Endothelial cell of umbilical vein (primary cell): ENCODE measurements at regions not wholly inside any gene's neighbourhood (a gene's known extent, or its start where the extent isn't known, plus 50 kb on each side); places are given as distances from the start of the nearest gene placed in this dataset.

Experiments used
- BruUV-seq: library from RNA; stranded (reverse); fragments of 400-500 nt; replicated peaks from 2 replicates; lab custom pipeline; 2021; lab: Mats Ljungman, UMichigan
- CTCF ChIA-PET: fragments of 300-600, 350-600 bp; sonication (Branson Sonifier 250); formaldehyde crosslinking; loops from one replicate; lab custom pipeline; 2021; ENCODE audit warnings: antibody characterized with exemption, inconsistent platforms; lab: Charles Lee
- POLR2A ChIA-PET: fragments of 300-600, 350-600 bp; sonication (Branson Sonifier 250); formaldehyde crosslinking; loops from one replicate; lab custom pipeline; 2021; ENCODE audit warnings: antibody characterized with exemption, inconsistent platforms; lab: Charles Lee
- DNase-seq: peaks from one replicate; pipeline ENCODE4 v3.0.0-alpha.2; 2011; ENCODE audit warnings: low read depth, low spot score
- FAIRE-seq: peaks from 2 replicates; lab custom pipeline; 2011; peaks lifted over from hg19 to GRCh38; lab: Jason Lieb, UNC
- H2AFZ ChIP-seq: 2 replicates; pipeline ENCODE4 v1.6.0; 2012; ENCODE audit warnings: low read depth, low read length, control low read depth, inconsistent platforms
- H3K27ac ChIP-seq: 2 replicates; pipeline ENCODE4 v1.5.1; 2011; ENCODE audit warnings: low read depth, mild to moderate bottlenecking, control low read depth, low read length, moderate library complexity; ENCODE audit not compliant: insufficient read depth
- H3K27me3 ChIP-seq, 2 experiments: 2 replicates each; pipeline versions ENCODE4 v1.6.0 to v1.6.1; 2011; ENCODE audit warnings: low read length in 2 of 2, mixed read lengths in 1 of 2; ENCODE audit not compliant: control insufficient read depth in 2 of 2, insufficient read depth in 2 of 2
- H3K36me3 ChIP-seq, 2 experiments: 2 replicates in 1 of 2; 3 replicates in 1 of 2; pipeline ENCODE4 v1.5.1; 2011; ENCODE audit warnings: low read length in 2 of 2, mild to moderate bottlenecking in 1 of 2, moderate library complexity in 1 of 2; ENCODE audit not compliant: control insufficient read depth in 2 of 2, insufficient read depth in 2 of 2; ENCODE audit errors: extremely low read depth in 1 of 2
- H3K4me1 ChIP-seq: 3 replicates; pipeline ENCODE4 v1.5.1; 2011; ENCODE audit warnings: mild to moderate bottlenecking, low read length; ENCODE audit not compliant: control insufficient read depth, insufficient read depth; ENCODE audit errors: extremely low read depth
- H3K4me2 ChIP-seq: 2 replicates; pipeline ENCODE4 v1.6.1; 2011; ENCODE audit warnings: low read length, control low read depth, mixed read lengths; ENCODE audit not compliant: insufficient read depth
- H3K4me3 ChIP-seq, 3 experiments: fragments of 200-600 bp in 1 of 3; sonication (generic), shearing (Covaris generic) in 1 of 3; replicated peaks in 1 of 3; 2 replicates each; pipeline ENCODE4 v1.5.1; 2011 to 2016; ENCODE audit warnings: control low read depth in 3 of 3, low read length in 3 of 3, mild to moderate bottlenecking in 2 of 3, inconsistent platforms in 1 of 3, low read depth in 1 of 3, moderate library complexity in 1 of 3; ENCODE audit not compliant: insufficient read depth in 1 of 3
- H3K79me2 ChIP-seq: 2 replicates; pipeline ENCODE4 v1.6.0; 2012; ENCODE audit warnings: low read length, inconsistent platforms; ENCODE audit not compliant: control insufficient read depth, insufficient read depth
- H3K9ac ChIP-seq: replicated peaks from 2 replicates; pipeline ENCODE3; 2011; ENCODE audit warnings: low read length, control low read depth; ENCODE audit not compliant: insufficient read depth; ENCODE audit errors: extremely low read depth
- H3K9me1 ChIP-seq: replicated peaks from 3 replicates; pipeline ENCODE4 v1.6.0; 2011; ENCODE audit warnings: mild to moderate bottlenecking, low read length; ENCODE audit not compliant: control insufficient read depth, insufficient read depth; ENCODE audit errors: extremely low read depth
- H3K9me3 ChIP-seq: replicated peaks from 2 replicates; pipeline ENCODE4 v1.5.1; 2012; ENCODE audit warnings: low read length, inconsistent platforms; ENCODE audit not compliant: control insufficient read depth, insufficient read depth
- H4K20me1 ChIP-seq: replicated peaks from 2 replicates; pipeline ENCODE3; 2011; ENCODE audit warnings: mild to moderate bottlenecking, low read length; ENCODE audit not compliant: control insufficient read depth, insufficient read depth; ENCODE audit errors: extremely low read depth
- EZH2 ChIP-seq: IDR thresholded peaks from 2 replicates; pipeline ENCODE4 v1.6.1; 2012; ENCODE audit warnings: borderline replicate concordance, low read depth, mild to moderate bottlenecking, moderate library complexity, low read length, inconsistent platforms; ENCODE audit not compliant: severe bottlenecking
- FOS ChIP-seq: IDR thresholded peaks from 2 replicates; pipeline ENCODE4 v1.6.1; 2011; ENCODE audit warnings: mild to moderate bottlenecking, low read length, moderate library complexity, borderline replicate concordance; ENCODE audit not compliant: insufficient read depth
- GATA2 ChIP-seq: IDR thresholded peaks from 2 replicates; pipeline ENCODE4 v1.7.0; 2011; ENCODE audit warnings: low read depth, mild to moderate bottlenecking, moderate library complexity, mixed read lengths, low read length; ENCODE audit not compliant: insufficient read length, insufficient read depth
- JUN ChIP-seq: IDR thresholded peaks from 2 replicates; pipeline ENCODE4 v1.6.1; 2011; ENCODE audit warnings: borderline replicate concordance, low read depth; ENCODE audit not compliant: insufficient read length, insufficient read depth
- MAX ChIP-seq: IDR thresholded peaks from 2 replicates; pipeline ENCODE4 v1.6.1; 2011; ENCODE audit not compliant: insufficient read depth, insufficient read length
- MYC ChIP-seq: IDR thresholded peaks from one replicate; pipeline ENCODE4 v1.6.1; 2011; ENCODE audit warnings: mild to moderate bottlenecking, low read depth, low read length
- POLR2A ChIP-seq: IDR thresholded peaks from 2 replicates; pipeline ENCODE4 v1.6.1; 2012; ENCODE audit warnings: low read depth, mild to moderate bottlenecking, control low read depth, low read length
- POLR2AphosphoS5 ChIP-seq: IDR thresholded peaks from 2 replicates; pipeline ENCODE4 v1.6.1; 2012; ENCODE audit warnings: low read depth, mild to moderate bottlenecking, control low read depth, low read length, moderate library complexity; ENCODE audit not compliant: insufficient read depth
- dilution Hi-C: fragments of 300-500 bp; cut with MboI; formaldehyde crosslinking; loops from one replicate; pipeline ENCODE4 v1.15.0; 2019; ENCODE audit warnings: low sequenced_read_pairs; ENCODE audit not compliant: extremely low pct_ligation_motif_present
- intact Hi-C: fragments of 100-400 bp; cut with micrococcal nuclease; formaldehyde crosslinking; loops from one replicate; pipeline ENCODE4 v1.10.0; 2022
- TF ChIP-seq, protein P1 (sequence below), 2 donors: IDR thresholded peaks; 1 replicate in 1 of 2; 2 replicates in 1 of 2; pipeline ENCODE4 v1.5.1; 2011; ENCODE audit warnings: low read length in 2 of 2, mild to moderate bottlenecking in 2 of 2, moderate library complexity in 2 of 2, control low read depth in 1 of 2, inconsistent platforms in 1 of 2, low read depth in 1 of 2; ENCODE audit not compliant: insufficient read depth in 1 of 2; ENCODE audit errors: extremely low read depth in 1 of 2

DNA sequence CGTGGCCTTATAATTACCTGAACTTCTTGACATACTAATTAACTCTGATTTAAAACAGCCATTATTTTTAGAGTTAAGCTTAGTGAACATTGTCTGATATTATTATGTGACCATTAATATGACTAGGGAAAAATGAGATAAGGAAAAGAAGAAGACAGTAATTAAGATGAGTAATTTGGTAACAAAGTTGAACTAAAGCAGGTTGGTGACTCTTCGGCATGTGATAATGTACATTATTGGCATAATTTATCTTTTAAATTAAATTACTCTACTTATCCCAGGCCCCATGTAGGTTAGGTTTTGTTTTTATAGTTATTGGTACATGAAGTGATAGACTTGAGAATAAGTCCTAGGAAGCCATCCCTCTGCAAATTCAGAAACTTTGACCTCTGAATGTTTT lies 249.7 kb upstream of the CFAP20DC start:
- H3K27me3 ChIP-seq: no peaks in the 10 kb centered on the region
- H4K20me1 ChIP-seq: no peaks in the 10 kb centered on the region
- H3K36me3 ChIP-seq: no peaks in the 10 kb centered on the region
- H3K9me3 ChIP-seq: no peaks in the 10 kb centered on the region
- dilution Hi-C loops: no loop called here
- H3K9ac ChIP-seq: no peak overlapping the region
- BruUV-seq: no TSS peak
- CTCF ChIA-PET: no interaction called here
- no peaks in the 10 kb centered on the region for H3K4me1 ChIP-seq
- H3K4me2 ChIP-seq: no peak overlapping the region
- H3K79me2 ChIP-seq: no peaks in the 10 kb centered on the region
- H2AFZ ChIP-seq: no peak overlapping the region
- H3K27ac ChIP-seq: no peak overlapping the region
- H3K9me1 ChIP-seq: no peaks in the 10 kb centered on the region
- no peak overlapping the region for H3K4me3 ChIP-seq
- intact Hi-C loops: no loop called here
- no peak for FAIRE-seq
- TF ChIP-seq EZH2 (no peak), GATA2 (no peak), MYC (no peak), POLR2AphosphoS5 (no peak), MAX (no peak), POLR2A (no peak), FOS (no peak), JUN (no peak)
- TF ChIP-seq, protein P1, sequence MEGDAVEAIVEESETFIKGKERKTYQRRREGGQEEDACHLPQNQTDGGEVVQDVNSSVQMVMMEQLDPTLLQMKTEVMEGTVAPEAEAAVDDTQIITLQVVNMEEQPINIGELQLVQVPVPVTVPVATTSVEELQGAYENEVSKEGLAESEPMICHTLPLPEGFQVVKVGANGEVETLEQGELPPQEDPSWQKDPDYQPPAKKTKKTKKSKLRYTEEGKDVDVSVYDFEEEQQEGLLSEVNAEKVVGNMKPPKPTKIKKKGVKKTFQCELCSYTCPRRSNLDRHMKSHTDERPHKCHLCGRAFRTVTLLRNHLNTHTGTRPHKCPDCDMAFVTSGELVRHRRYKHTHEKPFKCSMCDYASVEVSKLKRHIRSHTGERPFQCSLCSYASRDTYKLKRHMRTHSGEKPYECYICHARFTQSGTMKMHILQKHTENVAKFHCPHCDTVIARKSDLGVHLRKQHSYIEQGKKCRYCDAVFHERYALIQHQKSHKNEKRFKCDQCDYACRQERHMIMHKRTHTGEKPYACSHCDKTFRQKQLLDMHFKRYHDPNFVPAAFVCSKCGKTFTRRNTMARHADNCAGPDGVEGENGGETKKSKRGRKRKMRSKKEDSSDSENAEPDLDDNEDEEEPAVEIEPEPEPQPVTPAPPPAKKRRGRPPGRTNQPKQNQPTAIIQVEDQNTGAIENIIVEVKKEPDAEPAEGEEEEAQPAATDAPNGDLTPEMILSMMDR (IDR thresholded peaks at IDR 0.05; ENCODE audit: extremely low read depth in 1 of 2, insufficient read depth in 1 of 2, low read depth in 1 of 2, low read length in 2 of 2): no peak
- DNase-seq: no peak
- POLR2A ChIA-PET: no interaction called here
